Thymus (tissue), 11 donors: ENCODE measurements at regions not wholly inside any gene's neighbourhood (a gene's known extent, or its start where the extent isn't known, plus 50 kb on each side); places are given as distances from the start of the nearest gene placed in this dataset.

Source experiments
- DNase-seq, 9 donors: peaks; one replicate each; pipeline ENCODE4 v3.0.0-alpha.2; 2013; ENCODE audit warnings: low spot score in 9 of 9, low read depth in 6 of 9, missing footprints in 1 of 9
- H3K27ac ChIP-seq, 2 donors: one replicate each; pipeline ENCODE4 v1.5.1; 2013; ENCODE audit warnings: control low read depth in 1 of 2, low read depth in 1 of 2, low read length in 1 of 2, mild to moderate bottlenecking in 1 of 2, moderate library complexity in 1 of 2
- H3K27me3 ChIP-seq, 2 donors: one replicate each; pipeline ENCODE4 v1.5.1; 2013; ENCODE audit warnings: low read length in 1 of 2; ENCODE audit not compliant: control insufficient read depth in 2 of 2, insufficient read depth in 1 of 2
- H3K36me3 ChIP-seq, 2 donors: one replicate each; pipeline ENCODE4 v1.5.1; 2013; ENCODE audit warnings: low read length in 1 of 2, mild to moderate bottlenecking in 1 of 2, moderate library complexity in 1 of 2; ENCODE audit not compliant: control insufficient read depth in 2 of 2, insufficient read depth in 2 of 2
- H3K4me1 ChIP-seq, 2 donors: one replicate each; pipeline ENCODE4 v1.5.1; 2013; ENCODE audit warnings: low read length in 2 of 2; ENCODE audit not compliant: control insufficient read depth in 2 of 2, insufficient read depth in 2 of 2
- H3K4me3 ChIP-seq, 2 donors: one replicate each; pipeline ENCODE4 v1.5.1; 2013; ENCODE audit warnings: low read length in 2 of 2, control low read depth in 1 of 2, mild to moderate bottlenecking in 1 of 2
- H3K9me3 ChIP-seq, 2 donors: one replicate each; pipeline ENCODE4 v1.5.1; 2013; ENCODE audit warnings: low read length in 1 of 2, mild to moderate bottlenecking in 1 of 2; ENCODE audit not compliant: control insufficient read depth in 2 of 2, insufficient read depth in 1 of 2
- WGBS: extraction: QIAGEN DNeasy Blood & Tissue Kit; methylation state at CpG from one replicate; pipeline ENCODE4 v1.1.7; 2013; 5-methylcytosine and 5-hydroxymethylcytosine counted together
- donor health status: healthy.

DNA sequence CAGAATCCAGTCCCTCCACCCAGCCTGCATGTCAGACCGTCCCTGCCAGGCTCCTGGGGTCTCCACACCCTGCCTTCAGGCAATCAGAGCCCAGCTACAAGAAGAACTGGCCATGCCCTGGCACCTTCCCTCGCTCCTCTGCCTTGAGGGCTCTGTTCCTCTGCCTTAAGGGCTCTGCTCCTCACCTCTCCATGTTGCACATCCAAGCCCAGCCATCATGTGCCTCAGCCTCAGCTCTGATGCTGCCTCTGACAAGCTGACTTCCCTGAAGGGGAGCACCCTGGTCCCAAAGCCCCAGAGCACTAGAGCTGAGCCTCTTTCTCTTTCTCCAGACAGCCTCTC lies 50.3 kb upstream of the ANTXRL start:
- Histone ChIP-seq H3K4me1 (no peaks in the 10 kb centered on the region), H3K27me3 (no peaks in the 10 kb centered on the region), H3K9me3 (peaks cover 0 to 3% of the 10 kb centered on the region in 2 donors), H3K27ac (no peak overlapping the region), H3K36me3 (peaks cover 54 to 83% of the 10 kb centered on the region in 2 donors), H3K4me3 (no peak overlapping the region)
- 100% methylated on average over 2 of the region's 2 CpGs for WGBS
- DNase-seq: no peak

DNA sequence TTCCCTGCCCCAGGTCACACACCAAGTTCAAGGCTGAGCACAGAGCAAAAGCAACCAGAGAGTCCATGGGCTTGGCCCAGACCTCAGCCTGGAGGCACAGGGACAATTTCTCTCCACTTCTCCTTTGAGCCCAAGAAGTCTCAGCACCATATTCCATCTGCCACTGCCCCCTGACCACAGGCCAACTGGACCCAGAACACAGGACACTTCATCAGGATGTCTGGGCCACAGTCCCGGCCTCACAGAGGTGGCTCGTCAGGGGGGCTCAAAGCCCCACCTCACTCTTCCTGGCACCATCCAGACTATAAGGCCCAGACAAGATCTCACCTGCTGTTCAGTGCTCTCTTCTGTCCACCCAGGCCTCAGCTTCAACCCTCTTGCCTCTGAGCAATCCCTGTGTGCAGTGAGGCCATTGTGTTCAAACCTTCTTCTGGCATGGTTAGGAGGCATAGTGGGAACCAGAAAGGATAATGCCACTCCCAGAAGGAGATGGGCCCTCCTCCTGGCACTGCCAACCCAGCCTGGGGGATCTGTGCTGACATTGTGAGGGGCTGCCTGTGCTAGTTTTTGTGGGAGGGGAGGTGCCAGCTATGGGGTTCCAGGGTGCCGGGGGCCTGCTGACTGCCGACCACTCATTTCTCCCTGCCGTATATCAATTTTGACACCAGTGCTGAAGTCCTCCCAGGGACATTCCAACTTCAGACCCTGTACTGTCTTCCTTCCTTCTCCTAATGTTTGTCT lies 49.7 kb upstream of the ANTXRL start:
- no peaks in the 10 kb centered on the region for H3K27me3 ChIP-seq
- H3K27ac ChIP-seq: no peak overlapping the region
- DNase-seq: no peak
- no peaks in the 10 kb centered on the region for H3K4me1 ChIP-seq
- no peak overlapping the region for H3K4me3 ChIP-seq
- H3K9me3 ChIP-seq: peaks cover 0 to 3% of the 10 kb centered on the region in 2 donors
- peaks cover 54 to 77% of the 10 kb centered on the region in 2 donors for H3K36me3 ChIP-seq
- 99% methylated on average over 5 of the region's 5 CpGs for WGBS
